ENCODE measurements at regions not wholly inside any gene's neighbourhood (a gene's known extent, or its start where the extent isn't known, plus 50 kb on each side); places are given as distances from the start of the nearest gene placed in this dataset.

GRCh38 chr1:3999941-4000735 is 100.1 kb upstream of the C1orf174 start:
- TF ChIP-seq, protein P1, sequence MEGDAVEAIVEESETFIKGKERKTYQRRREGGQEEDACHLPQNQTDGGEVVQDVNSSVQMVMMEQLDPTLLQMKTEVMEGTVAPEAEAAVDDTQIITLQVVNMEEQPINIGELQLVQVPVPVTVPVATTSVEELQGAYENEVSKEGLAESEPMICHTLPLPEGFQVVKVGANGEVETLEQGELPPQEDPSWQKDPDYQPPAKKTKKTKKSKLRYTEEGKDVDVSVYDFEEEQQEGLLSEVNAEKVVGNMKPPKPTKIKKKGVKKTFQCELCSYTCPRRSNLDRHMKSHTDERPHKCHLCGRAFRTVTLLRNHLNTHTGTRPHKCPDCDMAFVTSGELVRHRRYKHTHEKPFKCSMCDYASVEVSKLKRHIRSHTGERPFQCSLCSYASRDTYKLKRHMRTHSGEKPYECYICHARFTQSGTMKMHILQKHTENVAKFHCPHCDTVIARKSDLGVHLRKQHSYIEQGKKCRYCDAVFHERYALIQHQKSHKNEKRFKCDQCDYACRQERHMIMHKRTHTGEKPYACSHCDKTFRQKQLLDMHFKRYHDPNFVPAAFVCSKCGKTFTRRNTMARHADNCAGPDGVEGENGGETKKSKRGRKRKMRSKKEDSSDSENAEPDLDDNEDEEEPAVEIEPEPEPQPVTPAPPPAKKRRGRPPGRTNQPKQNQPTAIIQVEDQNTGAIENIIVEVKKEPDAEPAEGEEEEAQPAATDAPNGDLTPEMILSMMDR (IDR thresholded peaks at IDR 0.05), result no peak
- DNase-seq (ENCODE audit: low spot score), result no peak
- Histone ChIP-seq H3K4me3 (no peak overlapping the region), H3K27ac (no peak overlapping the region), H3K36me3 (no peaks in the 10 kb centered on the region), H3K27me3 (no peaks in the 10 kb centered on the region), H3K4me1 (no peaks in the 10 kb centered on the region), H3K9me3 (no peaks in the 10 kb centered on the region)

DNA sequence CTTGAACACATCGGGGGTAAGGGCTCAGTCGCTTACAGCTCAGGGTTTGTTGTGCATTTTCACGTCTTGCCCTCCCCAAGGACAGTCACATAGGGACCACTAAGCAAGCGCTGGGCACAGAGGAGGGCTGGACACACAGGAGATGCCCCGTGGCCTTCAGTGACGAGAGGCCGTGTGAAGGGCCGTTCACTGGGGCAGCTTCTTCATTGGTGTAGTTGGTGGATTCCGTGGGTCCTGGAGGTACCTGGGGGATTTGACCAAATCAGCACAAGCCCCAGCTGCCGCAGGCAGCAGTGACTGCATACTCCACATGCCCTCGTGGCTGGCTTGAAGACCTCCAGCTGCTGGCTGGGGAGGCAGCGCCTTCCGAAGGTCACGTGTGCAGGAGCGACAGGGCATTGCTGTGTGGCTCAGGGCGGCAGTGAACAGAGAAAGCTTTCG is 100.8 kb upstream of the C1orf174 start:
- no peak for DNase-seq (ENCODE audit: low spot score)
- no peaks in the 10 kb centered on the region for H3K9me3 ChIP-seq
- H3K27ac ChIP-seq, result no peak overlapping the region
- H3K4me3 ChIP-seq, result no peak overlapping the region
- H3K27me3 ChIP-seq, result no peaks in the 10 kb centered on the region
- TF ChIP-seq, protein P1 (IDR thresholded peaks at IDR 0.05), result no peak
- H3K36me3 ChIP-seq, result no peaks in the 10 kb centered on the region
- no peaks in the 10 kb centered on the region for H3K4me1 ChIP-seq

- Histone ChIP-seq H3K27ac (no peak overlapping the region), H3K27me3 (no peaks in the 10 kb centered on the region), H3K4me1 (no peaks in the 10 kb centered on the region), H3K9me3 (no peaks in the 10 kb centered on the region), H3K4me3 (no peak overlapping the region), H3K36me3 (no peaks in the 10 kb centered on the region)
- DNase-seq (ENCODE audit: low spot score), result no peak
- TF ChIP-seq, protein P1 (IDR thresholded peaks at IDR 0.05), result no peak
Observed at GRCh38 chr1:4001461-4001860, 101.4 kb upstream of the C1orf174 start.

DNA sequence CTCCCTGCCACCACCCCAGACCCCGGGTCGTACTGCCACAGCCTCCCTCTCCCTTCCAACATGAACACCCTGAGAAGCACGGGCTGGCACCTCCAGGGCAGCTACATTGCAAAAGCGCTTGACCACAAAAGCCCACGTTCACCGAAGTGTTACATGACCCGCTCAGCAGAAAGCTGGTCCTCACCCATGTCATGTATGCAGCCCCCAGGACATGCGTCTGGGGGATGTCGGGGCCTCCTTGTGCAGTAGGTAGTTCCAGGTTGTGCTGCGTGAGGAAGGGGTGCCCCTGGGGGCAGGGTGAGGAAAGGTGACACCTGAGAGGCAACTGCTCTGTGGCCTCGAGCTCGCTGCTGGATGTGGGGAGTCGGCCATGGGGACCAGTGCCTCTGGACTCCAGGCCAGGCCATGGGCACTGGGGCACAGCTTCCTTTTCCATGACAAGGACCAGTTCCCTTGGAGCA is 102.0 kb upstream of the C1orf174 start:
- Histone ChIP-seq H3K36me3 (no peaks in the 10 kb centered on the region), H3K27me3 (no peaks in the 10 kb centered on the region), H3K4me3 (no peak overlapping the region), H3K27ac (no peak overlapping the region), H3K4me1 (no peaks in the 10 kb centered on the region), H3K9me3 (no peaks in the 10 kb centered on the region)
- TF ChIP-seq, protein P1 (IDR thresholded peaks at IDR 0.05), result no peak
- no peak for DNase-seq (ENCODE audit: low spot score)

- TF ChIP-seq, protein P1 (IDR thresholded peaks at IDR 0.05), result no peak
- no peak for DNase-seq (ENCODE audit: low spot score)
- Histone ChIP-seq H3K4me1 (no peaks in the 10 kb centered on the region), H3K27me3 (no peaks in the 10 kb centered on the region), H3K9me3 (peaks cover 0 to 1% of the 10 kb centered on the region in 2 donors), H3K27ac (no peak overlapping the region), H3K4me3 (no peak overlapping the region), H3K36me3 (no peaks in the 10 kb centered on the region)
Observed at GRCh38 chr1:4002741-4003140, 102.7 kb upstream of the C1orf174 start.
